ENCODE measurements at regions not wholly inside any gene's neighbourhood (a gene's known extent, or its start where the extent isn't known, plus 50 kb on each side); places are given as distances from the start of the nearest gene placed in this dataset.

GRCh38 chr4:85062466-85062865, 96.0 kb upstream of the WDFY3 start:
- TF ChIP-seq CTCF (IDR thresholded peaks at IDR 0.05; ENCODE audit: insufficient read depth, low read length, severe bottlenecking) = no peak
- FAIRE-seq (no peak), DNase-seq (ENCODE audit: low read depth) (no peak)
- H3K4me3 ChIP-seq (ENCODE audit: low read depth, low read length) = no peak overlapping the region
- H3K36me3 ChIP-seq (ENCODE audit: control insufficient read depth, insufficient read depth, low read length) = no peaks in the 10 kb centered on the region
- peaks cover 4% of the 10 kb centered on the region for H3K27me3 ChIP-seq (ENCODE audit: control insufficient read depth, insufficient read depth, low read length)

- Histone ChIP-seq H3K4me3 (ENCODE audit: low read depth, low read length) (no peak overlapping the region), H3K27me3 (ENCODE audit: control insufficient read depth, insufficient read depth, low read length) (peaks cover 1% of the 10 kb centered on the region), H3K36me3 (ENCODE audit: control insufficient read depth, insufficient read depth, low read length) (no peaks in the 10 kb centered on the region)
- peak; percentile 37 for DNase-seq (ENCODE audit: low read depth)
- TF ChIP-seq CTCF (IDR thresholded peaks at IDR 0.05; ENCODE audit: insufficient read depth, low read length, severe bottlenecking) = no peak
- FAIRE-seq = no peak
These were observed 100.9 kb upstream of the WDFY3 start for GRCh38 chr4:85067342-85067741.

- H3K36me3 ChIP-seq (ENCODE audit: control insufficient read depth, insufficient read depth, low read length) = no peaks in the 10 kb centered on the region
- no peak overlapping the region for H3K4me3 ChIP-seq (ENCODE audit: low read depth, low read length)
- no peaks in the 10 kb centered on the region for H3K27me3 ChIP-seq (ENCODE audit: control insufficient read depth, insufficient read depth, low read length)
- DNase-seq (ENCODE audit: low read depth) = no peak
- TF ChIP-seq CTCF (IDR thresholded peaks at IDR 0.05; ENCODE audit: insufficient read depth, low read length, severe bottlenecking) = no peak
- FAIRE-seq = no peak
These were observed 111.5 kb upstream of the WDFY3 start for GRCh38 chr4:85078016-85078415.

- TF ChIP-seq CTCF (IDR thresholded peaks at IDR 0.05; ENCODE audit: insufficient read depth, low read length, severe bottlenecking) = no peak
- no peaks in the 10 kb centered on the region for H3K27me3 ChIP-seq (ENCODE audit: control insufficient read depth, insufficient read depth, low read length)
- H3K4me3 ChIP-seq (ENCODE audit: low read depth, low read length) = no peak overlapping the region
- H3K36me3 ChIP-seq (ENCODE audit: control insufficient read depth, insufficient read depth, low read length) = no peaks in the 10 kb centered on the region
- no peak for DNase-seq (ENCODE audit: low read depth)
- FAIRE-seq = no peak
These were observed 114.7 kb upstream of the WDFY3 start for GRCh38 chr4:85081196-85081595.

- no peaks in the 10 kb centered on the region for H3K27me3 ChIP-seq (ENCODE audit: control insufficient read depth, insufficient read depth, low read length)
- TF ChIP-seq CTCF (IDR thresholded peaks at IDR 0.05; ENCODE audit: insufficient read depth, low read length, severe bottlenecking) = peak; percentile 55
- no peak overlapping the region for H3K4me3 ChIP-seq (ENCODE audit: low read depth, low read length)
- FAIRE-seq = no peak
- peak; percentile 75 for DNase-seq (ENCODE audit: low read depth)
- no peaks in the 10 kb centered on the region for H3K36me3 ChIP-seq (ENCODE audit: control insufficient read depth, insufficient read depth, low read length)
These were observed 118.0 kb upstream of the WDFY3 start for GRCh38 chr4:85084371-85085094.

GRCh38 chr4:85086721-85087120, 120.2 kb upstream of the WDFY3 start:
- FAIRE-seq = no peak
- Histone ChIP-seq H3K4me3 (ENCODE audit: low read depth, low read length) (no peak overlapping the region), H3K36me3 (ENCODE audit: control insufficient read depth, insufficient read depth, low read length) (no peaks in the 10 kb centered on the region), H3K27me3 (ENCODE audit: control insufficient read depth, insufficient read depth, low read length) (no peaks in the 10 kb centered on the region)
- DNase-seq (ENCODE audit: low read depth) = no peak
- no peak for TF ChIP-seq CTCF (IDR thresholded peaks at IDR 0.05; ENCODE audit: insufficient read depth, low read length, severe bottlenecking)

All from bronchial epithelial cell (primary cell).